Stimulated activated CD4-positive, alpha-beta T cell treated with anti-CD3 and anti-CD28 coated beads, Interleukin-15, amount 100 ng/mL, for 24 hours (primary cell): ENCODE measurements at regions not wholly inside any gene's neighbourhood (a gene's known extent, or its start where the extent isn't known, plus 50 kb on each side); places are given as distances from the start of the nearest gene placed in this dataset.
"Not testable (repeated sequence)": the region's sequence is repeated elsewhere in the genome, so short reads cannot be mapped to it uniquely, and the experiment has no call there.

Experiments
- DNase-seq: peaks from one replicate; pipeline ENCODE4 v3.0.0-alpha.2; 2020

DNA sequence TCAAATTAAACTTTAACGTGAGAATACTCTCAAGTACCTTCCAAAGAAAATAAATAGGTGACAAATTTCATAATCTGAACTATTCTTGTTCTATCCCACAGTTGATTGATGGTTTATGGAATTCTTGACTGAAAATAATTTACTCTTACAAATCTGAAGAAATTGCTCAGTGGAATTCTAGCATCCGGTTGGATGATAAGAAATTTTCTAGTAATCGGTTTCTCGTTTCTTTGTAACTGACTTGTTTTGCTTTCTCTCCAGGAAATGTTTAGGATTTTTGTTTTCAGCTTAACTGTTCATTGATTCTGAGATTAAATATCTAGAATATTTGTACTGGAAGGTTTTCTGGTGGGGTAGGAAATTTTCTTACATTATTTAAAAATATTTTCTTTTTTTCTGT is 558.9 kb upstream of the ADAMTS5 start:
- no peak for DNase-seq

DNA sequence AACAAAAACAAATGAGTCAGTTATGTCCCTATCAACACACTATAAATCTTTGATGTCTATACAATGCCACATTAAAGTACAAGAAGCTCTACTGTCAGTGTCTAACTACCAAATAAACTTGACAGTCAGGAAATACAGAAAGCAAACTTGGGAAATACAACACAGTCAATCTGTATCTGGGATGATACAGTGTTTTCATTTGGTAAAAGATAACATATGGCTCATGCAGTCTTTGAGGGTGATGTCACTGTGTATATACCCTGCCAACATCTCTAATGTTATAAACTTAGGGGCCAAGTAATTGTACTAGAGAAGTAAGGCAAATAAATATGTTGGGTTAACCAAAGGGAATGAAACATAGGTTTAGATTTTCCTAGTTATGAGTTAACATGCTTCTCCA is 552.5 kb upstream of the ADAMTS5 start:
- DNase-seq, result no peak

DNA sequence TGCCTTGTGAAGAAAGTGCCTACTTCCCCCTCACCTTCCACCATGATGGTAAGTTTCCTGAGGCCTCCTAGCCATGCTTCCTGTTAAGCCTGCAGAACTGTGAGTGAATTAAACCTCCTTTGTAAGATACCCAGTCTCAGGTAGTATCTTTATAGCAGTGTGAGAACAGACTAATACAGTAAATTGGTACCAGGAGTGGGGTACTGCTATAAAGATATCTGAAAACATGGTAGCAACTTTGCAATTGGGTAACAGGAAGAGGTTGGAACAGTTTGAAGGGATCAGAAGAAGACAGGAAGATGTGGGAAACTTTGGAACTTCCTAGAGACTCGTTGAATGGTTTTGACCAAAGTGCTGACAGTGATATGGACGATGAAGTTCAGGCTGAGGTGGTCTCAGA is 550.3 kb upstream of the ADAMTS5 start:
- DNase-seq, result not testable (repeated sequence)

DNA sequence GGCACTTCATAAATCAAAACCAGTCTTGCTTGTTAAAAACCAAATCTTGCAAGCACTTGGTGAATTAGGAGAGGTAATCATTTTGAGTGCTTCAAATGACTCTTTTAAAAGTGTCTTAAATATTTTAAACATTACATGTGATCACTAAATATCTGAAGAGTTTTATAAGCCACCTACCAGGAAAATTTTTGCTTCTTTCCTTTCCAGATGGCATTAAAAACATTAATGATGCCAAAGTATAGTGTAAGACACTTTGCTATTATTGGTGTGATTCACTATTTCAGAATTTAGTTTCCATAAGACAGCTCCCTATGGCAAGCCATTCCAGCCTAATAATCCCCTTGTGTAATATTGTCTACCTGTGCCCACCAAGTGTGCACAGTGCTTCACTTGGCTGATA is 548.8 kb upstream of the ADAMTS5 start:
- DNase-seq, result no peak

DNA sequence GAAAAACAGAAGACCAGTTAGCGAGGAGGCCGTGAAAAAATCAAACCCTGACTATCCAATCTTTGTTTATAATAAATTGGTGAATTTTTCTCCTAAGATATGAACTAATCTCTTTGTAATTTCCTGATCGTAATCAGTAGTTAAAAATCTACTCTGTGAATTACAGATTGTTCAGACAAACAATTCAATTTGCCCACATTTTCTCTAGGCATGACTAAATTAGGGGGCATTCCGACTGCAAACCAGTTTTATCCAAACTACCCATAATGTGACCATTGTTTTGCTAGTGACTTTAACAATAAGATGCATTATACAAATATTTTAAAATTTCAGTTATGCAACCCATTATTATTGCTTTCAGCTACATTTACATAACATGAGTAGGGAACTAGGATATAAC is 546.9 kb upstream of the ADAMTS5 start:
- DNase-seq, result no peak

DNA sequence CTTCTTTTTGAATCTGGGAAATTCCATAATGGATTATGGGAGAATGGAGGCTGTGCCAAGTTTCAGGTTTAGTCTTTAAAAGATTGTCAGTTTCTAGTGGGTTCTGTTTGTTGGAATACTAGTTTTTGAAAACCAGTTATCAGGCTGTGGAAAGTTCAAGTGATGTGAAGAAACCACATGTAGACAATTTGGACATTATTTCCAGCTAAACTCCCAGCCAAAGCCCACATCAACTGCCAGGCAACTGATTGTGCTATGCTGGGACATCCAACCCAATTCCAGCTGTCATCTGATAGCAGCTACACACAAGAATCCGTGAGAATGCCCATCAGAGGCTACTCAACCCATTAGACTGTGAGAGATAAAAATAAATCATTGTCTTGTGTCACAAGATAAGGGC is 546.1 kb upstream of the ADAMTS5 start:
- DNase-seq, result no peak

DNA sequence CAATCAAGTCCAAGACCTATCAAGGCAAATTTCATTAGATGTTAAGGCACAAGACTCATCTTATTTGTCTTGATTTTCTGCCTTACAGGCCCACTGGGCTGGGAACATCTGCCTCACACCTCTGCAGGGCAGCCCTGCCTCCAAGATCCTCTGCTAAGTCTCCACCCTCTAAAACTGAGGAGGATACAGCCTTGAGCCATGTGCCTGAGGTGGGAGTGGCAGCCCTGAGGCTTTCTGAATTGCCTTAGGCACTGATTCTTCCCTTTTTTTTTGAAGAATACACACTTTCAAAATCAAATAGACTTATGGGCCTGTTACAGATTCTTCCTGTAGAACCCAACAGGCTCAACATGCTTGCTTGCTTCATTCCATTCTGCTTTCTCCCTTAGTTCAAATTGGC is 544.3 kb upstream of the ADAMTS5 start:
- no peak for DNase-seq

DNA sequence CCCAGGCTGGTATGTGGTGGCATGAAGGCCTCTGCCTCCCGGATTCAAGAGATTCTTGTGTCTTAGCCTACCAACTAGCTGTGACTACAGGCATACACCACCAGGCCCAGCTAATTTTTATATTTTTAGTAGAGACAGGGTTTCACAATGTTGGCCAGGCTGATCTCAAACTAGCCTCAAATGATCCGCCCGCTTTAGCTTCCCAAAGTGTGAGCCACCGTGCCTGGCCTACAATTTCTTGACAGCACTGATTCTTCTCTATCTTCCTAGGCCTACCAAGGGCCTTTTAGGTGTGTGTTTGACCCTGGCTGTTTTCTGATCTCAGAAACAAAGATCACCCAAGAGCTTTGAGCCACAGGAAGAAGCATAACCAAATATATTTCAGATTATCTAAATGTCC is 540.8 kb upstream of the ADAMTS5 start:
- DNase-seq, result no peak

DNA sequence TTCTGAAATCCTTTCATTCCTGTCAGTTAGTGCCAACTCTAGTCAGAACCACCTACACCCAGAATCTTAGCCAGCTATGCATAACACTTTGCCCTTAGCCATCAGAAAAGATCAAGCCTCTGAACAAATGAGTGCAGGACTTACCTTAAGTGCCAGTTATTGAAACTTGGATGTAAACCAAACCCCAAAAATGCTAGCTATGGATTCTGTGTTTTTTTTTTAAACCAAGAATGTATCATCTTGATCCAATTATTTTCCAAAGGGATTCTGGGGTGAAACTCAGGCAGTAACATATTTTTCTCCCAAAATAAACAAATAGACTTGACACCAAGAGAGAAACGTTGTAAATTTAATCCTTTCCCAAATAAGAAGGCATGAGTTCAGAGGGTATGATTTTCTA is 538.6 kb upstream of the ADAMTS5 start:
- no peak for DNase-seq

DNA sequence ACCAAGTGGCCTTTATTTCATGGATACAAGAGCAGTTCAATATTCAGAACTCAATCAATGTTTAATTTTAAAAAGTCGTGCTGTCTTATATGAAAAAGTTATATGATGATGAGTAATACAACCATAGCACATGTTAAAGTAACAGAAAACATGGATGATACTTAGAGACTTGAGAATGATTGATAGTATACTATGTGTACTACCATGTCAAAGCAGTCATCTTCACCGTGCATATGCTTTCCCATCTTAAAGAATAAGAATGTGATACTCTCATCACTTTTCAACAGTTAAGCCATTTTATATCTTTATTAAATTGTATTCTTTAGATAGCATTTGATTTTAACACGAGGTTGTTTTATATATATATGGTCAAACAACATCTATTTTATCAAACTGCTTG is 535.9 kb upstream of the ADAMTS5 start:
- DNase-seq, result no peak

DNA sequence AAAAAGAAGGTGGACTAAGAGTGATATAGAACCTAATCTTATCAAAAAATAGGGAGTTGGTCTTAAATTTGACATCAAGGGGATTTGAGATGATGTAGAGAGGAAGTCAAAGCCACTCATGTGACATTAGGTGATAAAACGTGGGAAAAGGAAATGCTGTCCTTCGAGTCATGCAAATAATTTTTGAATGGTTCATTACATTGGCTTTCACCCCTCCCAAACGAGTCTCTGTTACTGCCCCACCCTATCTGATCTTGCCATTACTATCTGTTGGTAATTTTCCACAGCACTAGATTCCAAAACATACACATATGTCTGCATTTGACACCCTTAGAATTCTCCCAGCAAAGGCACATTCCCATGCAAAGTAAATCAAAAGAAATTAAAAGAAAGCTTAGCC is 531.1 kb upstream of the ADAMTS5 start:
- DNase-seq, result no peak

DNA sequence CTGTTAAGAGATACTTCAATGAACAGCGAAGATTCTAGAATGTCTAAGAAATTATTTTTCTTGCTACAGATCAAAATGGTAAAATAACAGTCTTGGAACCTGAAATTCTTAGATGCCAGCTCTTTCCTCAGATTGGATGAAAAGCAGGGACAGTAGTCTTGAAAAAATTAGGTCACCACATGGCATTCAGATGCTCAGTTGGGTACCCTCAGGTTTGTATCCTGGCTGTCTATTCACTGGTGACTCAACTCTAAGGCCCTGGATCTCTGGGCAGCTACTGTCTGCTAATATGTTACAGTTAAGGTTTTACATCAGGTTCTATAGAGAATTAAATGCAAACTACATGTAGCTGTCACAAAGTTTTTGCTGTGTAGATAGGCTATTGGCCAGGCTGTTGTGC is 528.9 kb upstream of the ADAMTS5 start:
- no peak for DNase-seq

DNA sequence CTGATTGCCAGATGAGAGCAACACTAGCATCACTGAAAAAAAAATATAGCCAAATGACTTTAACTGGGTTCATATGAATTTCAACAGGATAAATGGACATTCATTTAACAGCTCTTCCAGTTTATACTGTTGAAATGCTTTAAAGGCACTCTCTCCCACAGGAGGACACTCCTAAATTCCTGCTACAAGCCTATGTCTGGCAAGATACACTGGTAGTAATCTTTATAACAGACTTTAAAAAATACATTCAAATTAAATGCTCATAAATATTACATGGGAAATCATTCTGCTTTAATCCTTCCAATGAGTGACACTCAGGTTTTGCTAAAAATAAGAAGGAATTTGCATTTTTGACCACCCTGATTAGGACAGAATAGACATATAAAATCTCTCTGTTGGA is 526.7 kb upstream of the ADAMTS5 start:
- no peak for DNase-seq

DNA sequence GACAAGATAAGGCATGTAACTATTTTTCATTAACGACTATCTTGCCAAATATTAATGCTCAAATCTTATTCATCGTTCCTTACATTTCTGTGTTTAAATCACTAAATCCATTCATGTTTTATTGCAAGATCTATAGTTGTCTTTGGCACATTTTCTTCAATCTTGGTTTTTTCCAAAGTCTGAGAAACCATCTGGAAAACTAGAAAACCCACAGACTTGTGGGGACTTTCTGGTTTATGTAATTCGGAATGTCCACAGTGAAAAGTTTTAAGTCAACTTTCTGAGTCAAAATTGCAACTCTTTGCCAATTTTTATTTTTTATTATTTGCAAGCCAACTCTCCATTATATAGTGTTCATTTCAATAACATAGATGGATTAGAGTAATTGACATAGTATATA is 520.8 kb upstream of the ADAMTS5 start:
- no peak for DNase-seq

DNA sequence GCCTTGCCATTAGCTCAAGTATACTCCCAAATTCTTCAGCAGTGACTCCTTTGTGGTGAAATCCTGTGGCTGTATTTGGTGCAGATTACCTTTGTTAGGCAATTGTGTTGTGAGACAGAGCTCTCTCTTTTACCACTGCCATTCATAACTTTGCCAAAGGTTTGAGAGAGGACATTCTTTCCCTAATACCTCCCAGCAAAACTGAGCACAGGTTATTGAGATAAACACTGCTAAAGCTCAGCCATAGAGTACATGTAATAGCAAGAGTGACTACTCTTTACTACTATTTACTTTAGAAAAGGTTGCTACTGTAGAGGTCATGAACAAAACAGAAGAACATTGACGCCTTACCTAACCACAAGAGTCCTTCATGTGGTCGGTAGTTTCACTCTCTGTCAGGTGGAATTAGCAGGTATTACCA is 514.0 kb upstream of the ADAMTS5 start:
- DNase-seq, result no peak

DNA sequence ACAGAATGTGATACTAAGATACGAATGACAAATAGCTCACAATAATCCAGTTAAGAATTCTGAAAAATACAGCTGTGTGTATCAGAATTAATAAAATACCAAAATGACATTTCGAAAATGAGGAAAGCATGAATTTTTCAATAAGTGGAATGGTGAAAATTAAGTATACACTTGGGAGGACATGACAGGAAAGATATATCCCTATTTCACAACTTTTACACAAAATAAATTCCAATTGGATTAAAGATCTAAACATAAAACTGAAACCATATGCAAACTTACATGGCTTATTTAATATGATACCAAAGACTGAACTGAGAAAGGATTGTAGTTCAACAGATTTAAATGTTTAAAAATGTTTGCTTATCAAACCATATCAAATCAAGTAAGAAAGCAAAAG is 510.4 kb upstream of the ADAMTS5 start:
- DNase-seq, result no peak

DNA sequence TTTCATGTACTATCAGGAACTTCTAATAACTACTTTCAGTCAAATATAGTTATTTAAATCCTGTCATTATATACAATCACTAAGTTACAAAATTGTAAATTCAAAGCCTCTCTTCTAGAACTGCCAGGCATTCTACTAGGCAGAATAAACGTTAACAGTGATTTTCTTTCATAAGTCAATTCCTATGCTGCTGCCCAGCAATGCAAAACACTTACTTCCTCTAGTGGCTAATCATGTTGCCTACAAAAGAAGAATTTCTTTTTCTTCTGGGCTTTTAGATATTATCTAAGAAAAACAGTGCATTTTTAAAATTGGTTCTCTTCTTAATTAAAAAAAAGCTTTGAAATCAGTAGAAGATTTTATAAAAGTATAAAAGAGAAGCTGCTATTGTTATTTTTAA is 509.8 kb upstream of the ADAMTS5 start:
- no peak for DNase-seq

DNA sequence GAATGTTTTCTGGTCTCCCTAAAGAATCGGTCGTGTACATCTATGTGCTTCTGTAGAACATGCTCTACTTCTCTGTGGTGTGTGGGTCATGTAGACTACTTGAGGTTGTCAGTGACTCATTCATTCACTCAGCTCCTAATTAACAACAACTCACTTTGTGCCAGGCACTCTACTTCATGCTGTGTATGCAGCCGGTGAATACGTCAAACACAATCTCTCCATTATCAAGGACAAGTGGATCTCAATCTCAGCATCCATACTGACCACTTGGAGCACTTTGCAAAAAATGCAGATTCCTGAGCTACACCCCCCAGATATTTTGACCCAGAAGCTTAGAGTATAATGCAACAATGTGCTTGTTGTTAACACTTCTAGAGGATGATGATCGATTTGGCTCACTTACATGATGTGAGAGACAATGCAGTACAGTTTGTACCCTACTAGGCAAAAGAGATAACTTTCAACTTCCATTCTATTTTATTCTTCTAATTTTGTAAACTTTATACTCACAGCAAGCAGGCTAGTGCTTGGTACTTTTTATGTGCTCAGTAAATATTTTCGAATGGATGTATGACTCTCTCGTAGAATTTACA is 508.6 kb upstream of the ADAMTS5 start:
- DNase-seq, result no peak

DNA sequence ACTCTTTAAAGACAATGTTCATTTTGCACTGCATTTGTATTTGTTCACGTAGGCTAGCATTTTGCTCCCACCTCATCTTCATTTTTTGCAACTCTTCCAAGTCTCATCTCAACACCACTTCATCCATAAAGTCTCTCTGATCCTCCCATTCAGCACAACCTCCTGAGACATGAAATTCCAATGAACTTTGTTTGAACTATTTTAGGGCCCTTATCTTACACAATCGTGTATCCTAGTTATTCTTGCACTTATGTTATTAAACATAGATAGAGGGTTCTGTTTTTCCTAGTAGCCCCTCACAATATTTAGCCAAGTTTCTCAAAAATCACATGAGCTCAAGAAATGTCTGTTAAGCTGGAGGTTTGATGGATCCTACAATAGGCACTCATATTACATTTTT is 500.5 kb upstream of the ADAMTS5 start:
- DNase-seq, result no peak

DNA sequence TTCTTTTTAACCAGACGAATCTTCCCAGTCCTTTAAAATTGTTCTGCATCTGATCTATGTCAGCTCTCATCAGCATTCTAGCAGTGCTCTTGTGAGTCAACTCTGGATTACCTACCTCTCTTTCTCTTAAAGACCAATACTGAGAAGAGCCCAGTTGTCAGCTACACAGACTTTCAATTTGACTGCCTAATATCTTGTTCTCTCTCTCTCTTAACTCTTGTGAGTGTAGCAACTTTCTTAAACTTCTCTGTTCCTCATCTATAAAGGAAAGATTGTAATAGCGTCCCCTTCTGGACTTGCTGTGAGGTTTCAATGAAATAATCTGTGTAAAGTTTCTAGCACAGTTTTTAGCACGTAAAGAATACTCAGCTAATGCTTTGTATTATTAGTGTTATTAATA is 499.3 kb upstream of the ADAMTS5 start:
- DNase-seq, result no peak

DNA sequence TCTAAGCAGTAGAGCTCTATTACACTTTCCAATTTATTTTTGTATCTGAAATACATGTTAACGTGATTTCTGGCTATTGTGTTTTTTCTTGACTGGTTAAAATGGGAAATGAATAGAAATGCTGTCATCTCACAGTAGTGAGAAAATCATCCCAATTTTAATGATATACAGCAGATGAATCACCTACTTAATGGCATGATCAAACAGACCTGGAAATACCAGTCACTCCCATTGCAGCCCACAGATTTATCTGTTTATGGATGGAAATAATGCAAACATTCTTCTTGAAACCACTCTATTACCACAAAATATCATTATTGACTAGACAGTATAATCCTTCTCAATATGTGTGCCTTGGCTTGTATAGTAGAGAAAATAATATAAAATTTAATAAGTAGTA is 497.8 kb upstream of the ADAMTS5 start:
- DNase-seq, result no peak

DNA sequence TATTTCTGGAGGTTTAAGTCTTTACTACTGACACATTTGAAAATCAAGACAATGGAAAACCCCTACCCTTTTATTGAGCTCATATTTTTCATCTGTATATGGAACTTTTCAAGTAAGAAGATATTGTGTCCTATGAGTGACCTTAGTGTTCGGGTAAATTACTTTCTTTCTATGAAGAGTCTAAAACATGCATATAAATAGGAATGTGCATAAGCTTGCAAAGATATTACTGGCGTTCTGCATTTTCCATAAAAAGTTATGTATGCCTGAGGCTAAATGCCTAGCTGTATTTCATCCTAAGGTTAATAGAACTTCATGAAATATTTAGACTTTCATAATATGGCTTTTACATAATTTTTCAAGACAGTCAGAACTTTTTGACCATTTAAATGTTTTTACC is 495.8 kb upstream of the ADAMTS5 start:
- DNase-seq, result no peak

DNA sequence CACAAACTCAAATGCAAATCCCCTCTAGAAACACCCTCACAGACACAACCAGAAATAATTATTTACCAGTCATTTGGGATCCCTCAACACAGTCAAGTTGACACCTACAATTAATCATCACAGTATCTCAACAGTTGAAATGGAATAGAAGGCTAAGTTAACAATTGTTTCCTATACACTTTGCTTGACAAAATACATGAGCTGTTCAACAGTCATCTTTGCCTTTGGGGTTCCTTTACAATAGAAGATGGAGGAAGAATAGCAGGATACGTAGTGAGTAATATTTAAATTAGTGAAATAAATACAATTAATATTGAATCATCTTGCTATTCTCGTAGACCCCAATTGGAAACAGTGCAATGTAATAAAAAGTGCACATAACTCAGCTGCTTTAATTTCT is 487.3 kb upstream of the ADAMTS5 start:
- DNase-seq, result no peak

DNA sequence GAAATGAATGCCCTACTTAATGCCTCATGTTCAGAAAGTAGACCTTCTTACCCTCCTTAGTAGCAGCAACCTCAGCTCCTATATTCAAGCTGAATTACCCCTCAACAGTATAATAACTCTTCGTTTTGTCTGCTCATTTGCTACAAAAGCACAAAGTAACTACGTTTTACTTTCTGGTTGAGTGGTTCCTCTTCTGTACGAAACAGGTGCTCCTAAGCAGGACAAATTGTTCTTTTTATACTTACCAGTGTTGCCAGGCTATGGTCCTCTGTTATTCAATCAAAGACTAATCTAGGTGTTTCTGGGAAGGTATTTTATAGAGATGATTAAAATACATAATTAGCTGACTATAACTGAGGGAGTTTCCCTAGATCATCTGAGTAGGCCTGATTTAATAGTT is 484.2 kb upstream of the ADAMTS5 start:
- DNase-seq, result no peak

DNA sequence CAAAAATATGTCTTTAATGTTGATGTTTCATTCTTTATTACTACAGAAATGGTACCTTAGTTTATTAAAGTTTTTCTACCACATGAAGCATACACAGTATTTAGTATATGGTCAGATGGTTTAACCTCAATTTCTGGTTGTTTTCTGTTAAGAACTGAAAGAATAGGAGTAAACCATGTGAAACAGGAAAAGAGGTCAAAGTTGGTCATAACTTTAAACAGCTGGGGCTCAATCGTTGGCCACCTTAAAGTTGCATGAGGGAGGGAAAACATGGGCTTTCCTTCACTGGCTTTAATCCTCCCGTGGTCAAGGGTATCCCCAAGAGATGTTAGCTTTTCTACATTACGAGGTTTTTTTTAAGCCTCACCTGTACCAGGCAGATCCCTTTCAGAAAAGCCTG is 483.3 kb upstream of the ADAMTS5 start:
- DNase-seq, result no peak

DNA sequence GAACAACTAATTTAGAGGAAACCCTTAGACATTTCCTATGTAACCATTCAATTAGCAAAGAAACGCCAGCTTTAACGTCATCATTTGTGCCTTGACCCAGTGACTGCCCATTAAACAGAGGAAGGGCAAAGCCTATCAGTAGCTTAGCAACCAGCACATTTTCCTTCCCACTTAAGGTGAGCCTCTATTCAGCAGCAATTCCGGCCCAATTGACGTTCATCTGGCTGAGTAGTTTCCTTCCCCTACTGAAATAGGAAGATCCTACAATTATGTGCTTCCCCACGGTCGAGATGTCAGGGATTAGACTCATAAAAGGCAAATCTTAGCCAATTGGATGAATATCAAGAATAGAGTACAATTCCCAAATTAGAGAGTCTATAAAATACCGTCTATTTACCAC is 482.1 kb upstream of the ADAMTS5 start:
- no peak for DNase-seq
